ENCODE measurements at regions not wholly inside any gene's neighbourhood (a gene's known extent, or its start where the extent isn't known, plus 50 kb on each side); places are given as distances from the start of the nearest gene placed in this dataset.

DNA sequence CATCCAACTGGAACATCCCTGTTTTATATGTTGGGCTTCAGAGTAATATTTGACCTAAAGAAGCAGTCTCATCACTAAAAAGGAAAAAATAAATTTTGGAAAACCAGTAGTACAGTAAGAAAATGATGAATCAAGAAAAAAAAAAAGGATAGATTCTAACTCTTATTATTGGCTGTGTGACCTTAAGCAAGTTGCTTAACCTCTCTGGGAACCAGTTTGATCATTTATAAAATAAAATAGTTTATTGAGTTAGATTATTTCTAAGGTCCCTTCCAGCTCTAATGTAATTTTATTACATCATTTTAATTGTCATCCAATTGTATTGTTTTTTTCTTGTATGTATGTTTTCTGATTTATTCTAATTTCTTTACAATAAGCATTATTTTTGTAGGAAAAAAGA, 127.0 kb downstream of the PRELID2 start:
- Histone ChIP-seq H3K4me3 (no peak overlapping the region), H3K9ac (ENCODE audit: insufficient read length) (no peak overlapping the region), H3K36me3 (ENCODE audit: insufficient read depth, low read length) (no peaks in the 10 kb centered on the region), H3K9me3 (ENCODE audit: low read depth, low read length) (no peaks in the 10 kb centered on the region), H3K27ac (no peak overlapping the region)
- TF ChIP-seq POLR2AphosphoS5 (IDR thresholded peaks at IDR 0.05; ENCODE audit: borderline replicate concordance, low read depth, low read length) (no peak), FOXP2 (optimal IDR thresholded peaks at IDR 0.05; ENCODE audit: control extremely low read depth, extremely low read length, insufficient read depth) (no peak), EZH2 (IDR thresholded peaks at IDR 0.05) (no peak)
- no peak for DNase-seq (ENCODE audit: low read depth, low spot score)

DNA sequence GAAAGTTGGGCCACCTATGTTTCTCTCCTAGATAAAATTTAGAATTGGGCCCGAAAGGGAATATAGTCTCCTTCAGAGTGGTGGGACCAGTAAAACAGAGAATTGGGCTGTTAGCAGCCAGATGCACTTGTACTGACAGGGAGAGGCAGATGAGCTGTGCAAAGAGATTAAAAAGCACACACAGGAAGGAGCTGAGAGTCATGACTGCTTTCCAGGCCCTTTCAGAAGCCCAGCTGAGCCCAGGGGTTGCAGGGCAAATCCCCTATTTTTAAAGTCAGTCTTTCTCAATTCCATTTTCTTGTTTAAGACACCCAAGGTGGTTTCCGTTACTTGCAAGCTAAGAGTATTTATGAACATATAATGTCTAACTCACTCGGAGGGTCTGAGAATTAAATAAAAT, 130.4 kb downstream of the PRELID2 start:
- Histone ChIP-seq H3K9ac (ENCODE audit: insufficient read length) (no peak overlapping the region), H3K27ac (no peak overlapping the region), H3K4me3 (no peak overlapping the region), H3K9me3 (ENCODE audit: low read depth, low read length) (no peaks in the 10 kb centered on the region), H3K36me3 (ENCODE audit: insufficient read depth, low read length) (no peaks in the 10 kb centered on the region)
- TF ChIP-seq EZH2 (IDR thresholded peaks at IDR 0.05) (no peak), POLR2AphosphoS5 (IDR thresholded peaks at IDR 0.05; ENCODE audit: borderline replicate concordance, low read depth, low read length) (no peak), FOXP2 (optimal IDR thresholded peaks at IDR 0.05; ENCODE audit: control extremely low read depth, extremely low read length, insufficient read depth) (no peak)
- DNase-seq (ENCODE audit: low read depth, low spot score): no peak

- no peak for DNase-seq (ENCODE audit: low read depth, low spot score)
- TF ChIP-seq POLR2AphosphoS5 (IDR thresholded peaks at IDR 0.05; ENCODE audit: borderline replicate concordance, low read depth, low read length) (no peak), FOXP2 (optimal IDR thresholded peaks at IDR 0.05; ENCODE audit: control extremely low read depth, extremely low read length, insufficient read depth) (no peak), EZH2 (IDR thresholded peaks at IDR 0.05) (no peak)
- Histone ChIP-seq H3K9me3 (ENCODE audit: low read depth, low read length) (no peaks in the 10 kb centered on the region), H3K27ac (no peak overlapping the region), H3K9ac (ENCODE audit: insufficient read length) (no peak overlapping the region), H3K4me3 (no peak overlapping the region), H3K36me3 (ENCODE audit: insufficient read depth, low read length) (no peaks in the 10 kb centered on the region)
These were observed 131.3 kb downstream of the PRELID2 start for GRCh38 chr5:145703856-145704255.

DNA sequence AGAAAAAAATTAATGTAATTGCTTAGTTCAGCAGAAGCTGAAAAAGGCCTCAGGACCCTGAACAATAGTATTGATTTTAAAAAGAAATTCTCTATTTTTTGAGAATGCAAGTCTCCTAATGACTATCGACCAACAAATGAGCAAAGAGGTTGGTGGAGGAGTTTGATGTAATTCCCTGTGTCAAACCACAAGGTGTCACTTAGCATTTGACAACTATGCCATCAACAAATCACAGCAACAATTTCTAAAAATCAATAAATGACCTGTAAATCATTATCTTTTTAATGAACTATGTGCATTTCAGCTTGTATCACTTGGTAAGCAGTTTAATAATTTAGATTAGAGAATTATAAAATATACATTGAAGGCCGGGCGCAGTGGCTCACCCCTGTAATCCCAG, 133.7 kb downstream of the PRELID2 start:
- no peak for DNase-seq (ENCODE audit: low read depth, low spot score)
- Histone ChIP-seq H3K4me3 (no peak overlapping the region), H3K9me3 (ENCODE audit: low read depth, low read length) (no peaks in the 10 kb centered on the region), H3K36me3 (ENCODE audit: insufficient read depth, low read length) (no peaks in the 10 kb centered on the region), H3K9ac (ENCODE audit: insufficient read length) (no peak overlapping the region), H3K27ac (no peak overlapping the region)
- no peak for TF ChIP-seq FOXP2 (optimal IDR thresholded peaks at IDR 0.05; ENCODE audit: control extremely low read depth, extremely low read length, insufficient read depth)
- TF ChIP-seq POLR2AphosphoS5 (IDR thresholded peaks at IDR 0.05; ENCODE audit: borderline replicate concordance, low read depth, low read length): no peak
- TF ChIP-seq EZH2 (IDR thresholded peaks at IDR 0.05): no peak

DNA sequence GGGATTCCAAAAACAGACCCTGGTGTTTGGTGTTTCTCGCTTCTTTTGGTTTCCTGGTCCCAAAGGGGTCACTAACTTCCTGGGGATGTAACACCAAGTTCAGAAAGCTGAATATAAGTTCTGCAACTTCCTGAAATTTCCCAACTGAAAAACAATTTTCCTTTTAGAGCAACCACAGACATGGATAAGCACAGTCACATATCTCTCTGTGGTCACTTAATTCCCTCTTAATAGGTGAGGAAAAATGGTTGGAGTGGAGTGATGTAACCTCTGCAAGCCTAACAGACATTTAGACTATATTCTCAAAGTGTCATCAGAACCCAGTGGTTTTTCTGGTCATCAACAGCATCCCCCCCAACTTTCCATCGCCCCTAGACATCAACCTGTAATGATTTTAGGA, 135.3 kb downstream of the PRELID2 start:
- Histone ChIP-seq H3K36me3 (ENCODE audit: insufficient read depth, low read length) (no peaks in the 10 kb centered on the region), H3K27ac (no peak overlapping the region), H3K4me3 (no peak overlapping the region), H3K9ac (ENCODE audit: insufficient read length) (no peak overlapping the region), H3K9me3 (ENCODE audit: low read depth, low read length) (no peaks in the 10 kb centered on the region)
- no peak for DNase-seq (ENCODE audit: low read depth, low spot score)
- TF ChIP-seq FOXP2 (optimal IDR thresholded peaks at IDR 0.05; ENCODE audit: control extremely low read depth, extremely low read length, insufficient read depth) (no peak), EZH2 (IDR thresholded peaks at IDR 0.05) (no peak), POLR2AphosphoS5 (IDR thresholded peaks at IDR 0.05; ENCODE audit: borderline replicate concordance, low read depth, low read length) (no peak)

DNA sequence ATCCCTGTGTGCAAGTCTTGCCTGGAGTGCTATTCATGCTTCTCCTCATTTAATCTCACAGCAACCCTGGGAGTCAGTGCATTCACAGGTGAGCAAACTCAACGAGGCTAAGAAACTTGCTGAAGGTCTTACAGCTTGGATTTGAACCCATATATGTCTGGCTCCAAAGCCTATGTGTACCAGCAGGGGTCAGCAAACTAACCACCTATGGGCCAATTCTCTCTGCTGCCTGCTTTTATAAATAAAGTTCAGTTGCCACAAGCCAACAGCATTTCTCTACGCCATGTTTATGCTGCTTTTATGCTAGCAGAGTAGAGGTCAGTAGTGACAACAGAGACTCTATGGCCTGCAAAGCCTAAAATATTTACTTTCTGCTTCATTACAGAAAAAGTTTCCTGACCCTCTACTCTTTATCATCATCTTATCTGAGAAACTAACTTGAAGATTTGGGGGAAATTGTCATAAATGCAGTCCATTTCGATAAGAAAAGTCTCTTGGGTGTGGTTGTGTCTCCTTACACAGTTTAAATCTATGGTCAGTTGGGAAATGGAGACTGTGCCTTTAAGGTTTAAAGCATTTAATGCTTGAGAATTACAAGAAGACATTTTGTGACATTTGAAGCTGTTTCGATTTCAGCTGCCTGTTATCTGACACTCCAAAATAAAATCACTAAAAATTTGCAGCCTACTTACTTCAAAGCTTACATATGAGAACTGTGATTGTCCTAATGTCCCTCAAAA, 137.7 kb downstream of the PRELID2 start:
- no peak overlapping the region for H3K4me3 ChIP-seq

GRCh38 chr5:145689235-145689634, 145.9 kb downstream of the PRELID2 start:
- Histone ChIP-seq H3K27ac (no peak overlapping the region), H3K9ac (ENCODE audit: insufficient read length) (no peak overlapping the region), H3K36me3 (ENCODE audit: insufficient read depth, low read length) (no peaks in the 10 kb centered on the region), H3K4me3 (no peak overlapping the region), H3K9me3 (ENCODE audit: low read depth, low read length) (no peaks in the 10 kb centered on the region)
- TF ChIP-seq EZH2 (IDR thresholded peaks at IDR 0.05) (no peak), POLR2AphosphoS5 (IDR thresholded peaks at IDR 0.05; ENCODE audit: borderline replicate concordance, low read depth, low read length) (no peak), FOXP2 (optimal IDR thresholded peaks at IDR 0.05; ENCODE audit: control extremely low read depth, extremely low read length, insufficient read depth) (no peak)
- no peak for DNase-seq (ENCODE audit: low read depth, low spot score)

More for the DNA sequence above, 137.7 kb downstream of the PRELID2 start:
- no peak for DNase-seq (ENCODE audit: low read depth, low spot score)
- TF ChIP-seq FOXP2 (optimal IDR thresholded peaks at IDR 0.05; ENCODE audit: control extremely low read depth, extremely low read length, insufficient read depth) (no peak), EZH2 (IDR thresholded peaks at IDR 0.05) (no peak), POLR2AphosphoS5 (IDR thresholded peaks at IDR 0.05; ENCODE audit: borderline replicate concordance, low read depth, low read length) (no peak)
- H3K27ac ChIP-seq: no peak overlapping the region
- H3K9me3 ChIP-seq (ENCODE audit: low read depth, low read length): no peaks in the 10 kb centered on the region
- H3K9ac ChIP-seq (ENCODE audit: insufficient read length): no peak overlapping the region
- H3K36me3 ChIP-seq (ENCODE audit: insufficient read depth, low read length): no peaks in the 10 kb centered on the region

- Histone ChIP-seq H3K9ac (ENCODE audit: insufficient read length) (no peak overlapping the region), H3K36me3 (ENCODE audit: insufficient read depth, low read length) (no peaks in the 10 kb centered on the region), H3K9me3 (ENCODE audit: low read depth, low read length) (no peaks in the 10 kb centered on the region), H3K4me3 (no peak overlapping the region), H3K27ac (no peak overlapping the region)
- TF ChIP-seq FOXP2 (optimal IDR thresholded peaks at IDR 0.05; ENCODE audit: control extremely low read depth, extremely low read length, insufficient read depth) (no peak), POLR2AphosphoS5 (IDR thresholded peaks at IDR 0.05; ENCODE audit: borderline replicate concordance, low read depth, low read length) (no peak), EZH2 (IDR thresholded peaks at IDR 0.05) (no peak)
- DNase-seq (ENCODE audit: low read depth, low spot score): no peak
These were observed 147.2 kb downstream of the PRELID2 start for GRCh38 chr5:145687943-145688342.

DNA sequence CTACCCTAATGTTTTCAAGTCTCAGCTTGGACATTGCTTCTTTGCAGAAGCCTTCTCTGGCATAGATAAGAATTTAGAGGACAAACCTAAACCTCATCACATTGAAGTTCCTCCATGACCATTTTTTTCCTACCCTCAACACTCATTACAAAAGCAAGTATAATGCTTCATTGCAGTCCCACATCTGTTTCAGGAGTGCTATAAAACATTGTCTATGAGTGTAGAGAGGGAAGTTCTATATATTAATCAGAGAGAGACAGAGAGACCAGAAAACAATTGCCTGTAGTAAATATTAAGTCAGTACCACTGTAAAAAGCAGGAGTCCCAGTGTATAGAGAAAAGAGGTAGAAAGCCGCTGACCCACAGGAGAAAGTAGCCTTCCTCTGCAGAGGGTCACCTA, 149.7 kb downstream of the PRELID2 start:
- Histone ChIP-seq H3K36me3 (ENCODE audit: insufficient read depth, low read length) (no peaks in the 10 kb centered on the region), H3K9me3 (ENCODE audit: low read depth, low read length) (no peaks in the 10 kb centered on the region), H3K9ac (ENCODE audit: insufficient read length) (no peak overlapping the region), H3K4me3 (no peak overlapping the region), H3K27ac (no peak overlapping the region)
- TF ChIP-seq EZH2 (IDR thresholded peaks at IDR 0.05): no peak
- no peak for TF ChIP-seq POLR2AphosphoS5 (IDR thresholded peaks at IDR 0.05; ENCODE audit: borderline replicate concordance, low read depth, low read length)
- no peak for TF ChIP-seq FOXP2 (optimal IDR thresholded peaks at IDR 0.05; ENCODE audit: control extremely low read depth, extremely low read length, insufficient read depth)
- DNase-seq (ENCODE audit: low read depth, low spot score): no peak

Data from SK-N-MC (cell line).